ENCODE measurements at regions not wholly inside any gene's neighbourhood (a gene's known extent, or its start where the extent isn't known, plus 50 kb on each side); places are given as distances from the start of the nearest gene placed in this dataset.

DNA sequence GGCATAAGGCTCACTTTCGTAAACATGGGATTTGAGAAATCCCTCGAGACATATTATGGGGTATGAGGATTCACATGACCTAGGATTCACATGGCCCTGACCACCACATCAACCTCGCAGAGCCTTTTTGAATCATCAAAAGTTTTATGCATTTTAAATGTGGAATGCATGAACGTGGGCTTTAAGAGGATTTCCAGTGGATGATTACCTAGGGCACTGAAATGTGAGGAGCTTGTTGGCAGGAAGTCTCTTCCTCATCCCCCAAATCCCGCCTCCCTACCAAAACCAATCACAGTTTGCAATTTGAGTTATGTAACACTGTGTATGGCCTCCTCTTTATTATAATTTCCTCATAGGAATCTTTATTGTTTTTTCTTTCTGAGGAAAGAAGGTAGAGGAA is 659.6 kb upstream of the TBX3 start:
- DNase-seq: no peak

DNA sequence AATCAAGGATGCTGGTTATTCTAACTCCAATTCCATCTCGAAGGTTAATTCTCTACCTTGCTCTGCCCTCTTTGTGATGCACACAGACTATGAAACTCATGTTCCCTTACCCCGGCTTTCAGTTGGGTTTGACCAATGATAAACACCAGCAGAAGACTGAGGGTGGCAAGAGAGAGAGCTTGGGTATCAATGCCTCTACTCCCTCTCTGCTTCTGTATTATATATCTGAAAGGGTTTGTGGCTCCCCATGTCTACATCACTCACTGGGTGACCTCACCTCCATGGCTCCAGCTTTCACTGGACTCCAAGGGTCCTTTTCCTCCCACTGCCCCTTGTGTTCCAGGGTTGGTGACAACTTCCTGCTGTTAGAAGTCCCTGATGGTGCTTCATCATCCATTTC is 659.0 kb upstream of the TBX3 start:
- DNase-seq: no peak

DNA sequence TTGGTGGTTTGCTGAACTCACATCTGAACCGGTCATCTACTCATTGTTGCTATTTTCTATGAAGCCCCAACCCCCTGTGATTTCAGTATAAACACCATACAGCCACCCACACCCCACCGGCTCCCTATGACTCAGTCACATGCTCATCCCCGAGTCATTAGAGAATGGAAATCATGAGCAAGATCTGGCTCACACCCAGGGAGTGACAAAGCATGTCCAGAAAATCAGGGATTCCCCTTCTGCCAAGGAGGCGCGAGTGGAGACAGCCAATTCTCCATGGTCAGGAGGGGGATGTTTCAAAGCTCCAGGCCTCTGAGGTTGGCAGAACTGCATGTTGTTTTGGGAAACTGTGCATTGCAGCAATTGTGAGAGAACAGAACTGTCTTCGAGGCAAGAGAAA is 657.5 kb upstream of the TBX3 start:
- peak; percentile 62 for DNase-seq

DNA sequence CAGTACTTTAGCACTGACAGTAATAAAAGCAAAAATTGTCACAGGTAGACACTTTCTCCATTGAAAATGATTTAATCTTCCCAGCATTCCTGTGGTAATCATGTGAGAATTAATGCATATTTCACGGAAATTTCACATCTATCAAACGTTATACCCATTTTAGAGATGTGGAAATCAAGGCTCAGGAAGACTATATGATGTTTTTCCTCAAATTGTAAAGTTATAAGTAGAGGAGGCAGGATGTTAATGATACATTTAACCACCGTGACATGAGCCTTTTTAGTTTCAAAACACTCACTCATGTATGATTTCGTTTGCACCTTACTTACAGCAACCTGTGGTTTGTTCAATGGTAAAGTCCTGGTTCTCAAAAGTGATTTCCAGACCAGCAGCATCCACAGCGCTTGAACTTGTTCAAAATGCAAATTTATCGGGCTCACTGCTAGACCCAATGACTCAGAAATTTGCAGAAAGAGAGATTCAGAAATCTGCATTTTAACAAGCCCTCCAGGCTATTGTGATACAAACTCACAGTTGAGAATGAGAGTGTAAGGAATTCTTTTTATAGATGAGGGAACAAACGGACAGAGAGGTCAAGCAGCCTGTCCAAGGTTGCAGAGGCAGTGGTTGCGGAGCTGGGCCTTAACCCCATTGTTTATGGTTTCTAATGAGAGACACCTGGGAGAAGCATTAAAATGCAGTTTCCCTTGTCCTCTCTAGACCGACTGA is 654.8 kb upstream of the TBX3 start:
- DNase-seq: no peak

DNA sequence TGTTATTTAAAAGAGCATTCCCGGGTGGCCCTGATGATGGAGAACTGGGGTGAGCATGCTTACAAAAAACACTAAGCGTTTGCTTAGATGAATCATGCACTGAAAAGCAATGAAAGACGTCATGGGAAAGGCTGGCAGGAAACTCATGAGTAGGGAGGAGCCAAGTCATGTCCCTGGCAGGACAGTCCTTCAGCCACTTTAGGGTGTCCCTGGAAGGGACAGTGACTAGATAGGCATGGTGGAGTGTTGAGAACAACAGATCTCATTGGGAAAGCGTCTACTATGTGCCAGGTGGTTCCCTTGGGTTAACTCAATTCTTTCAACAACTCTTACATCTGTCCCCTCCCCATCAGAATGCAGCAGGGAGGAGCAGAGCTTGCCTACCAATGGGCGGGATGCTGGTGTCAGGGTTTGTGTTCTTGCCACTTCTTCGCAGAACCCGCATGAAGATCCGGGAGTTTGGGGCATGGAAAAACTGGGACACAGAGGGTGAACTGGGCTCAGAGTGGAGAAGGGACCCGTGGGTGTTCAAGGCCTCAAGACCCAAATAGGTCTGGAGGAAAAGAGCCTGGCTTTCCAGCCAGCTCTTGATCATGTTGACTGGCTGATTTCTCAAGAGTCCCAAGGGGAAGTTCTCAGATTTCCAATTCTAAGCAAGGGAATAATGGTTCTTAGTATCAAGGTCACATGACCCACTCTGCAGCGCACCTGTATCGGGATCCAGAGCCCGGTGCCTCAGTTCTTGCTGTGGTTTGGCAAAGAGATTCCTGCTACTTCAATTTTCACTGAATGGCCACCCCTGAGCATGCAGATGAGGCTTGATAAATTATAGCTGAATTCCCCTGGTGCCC is 653.9 kb upstream of the TBX3 start:
- DNase-seq: peak; percentile 10

DNA sequence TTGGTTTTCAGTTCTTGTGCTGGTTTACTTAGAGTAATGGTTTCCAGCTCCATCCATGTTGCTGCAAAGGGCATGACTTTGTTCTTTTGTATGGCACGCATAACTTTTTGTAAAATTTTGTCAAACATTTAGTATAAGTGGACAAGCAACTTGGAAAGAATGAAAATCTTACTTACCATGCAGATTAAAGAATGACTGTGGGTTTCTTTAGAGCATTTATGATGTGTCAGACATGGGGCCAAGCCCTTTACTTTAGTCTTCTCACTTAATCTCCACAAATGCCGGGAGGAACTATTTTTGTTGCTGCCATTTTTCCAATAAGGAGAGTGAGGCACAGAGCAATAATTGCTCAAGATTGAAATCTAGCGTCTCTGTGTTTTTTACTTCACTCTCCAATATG is 652.5 kb upstream of the TBX3 start:
- no peak for DNase-seq

DNA sequence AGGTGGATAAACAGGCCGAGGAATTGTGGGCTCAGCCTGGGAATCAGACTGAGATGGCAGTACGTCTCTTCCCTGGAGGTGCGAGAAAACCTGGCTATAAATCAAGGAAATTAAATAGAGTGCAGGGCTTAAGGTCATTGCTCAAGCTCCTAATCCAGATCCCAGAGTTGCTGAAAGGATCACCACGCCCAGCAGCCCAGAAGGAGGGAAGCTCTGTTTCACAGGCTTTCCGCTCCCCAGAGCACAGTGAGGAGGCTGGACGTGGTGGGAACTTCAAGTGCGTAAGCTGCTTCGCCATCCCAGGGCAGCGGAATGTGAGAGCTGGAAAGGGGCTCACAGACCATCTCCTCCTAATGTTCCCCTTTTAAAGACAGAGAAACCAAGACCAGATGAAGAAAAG is 651.6 kb upstream of the TBX3 start:
- no peak for DNase-seq

DNA sequence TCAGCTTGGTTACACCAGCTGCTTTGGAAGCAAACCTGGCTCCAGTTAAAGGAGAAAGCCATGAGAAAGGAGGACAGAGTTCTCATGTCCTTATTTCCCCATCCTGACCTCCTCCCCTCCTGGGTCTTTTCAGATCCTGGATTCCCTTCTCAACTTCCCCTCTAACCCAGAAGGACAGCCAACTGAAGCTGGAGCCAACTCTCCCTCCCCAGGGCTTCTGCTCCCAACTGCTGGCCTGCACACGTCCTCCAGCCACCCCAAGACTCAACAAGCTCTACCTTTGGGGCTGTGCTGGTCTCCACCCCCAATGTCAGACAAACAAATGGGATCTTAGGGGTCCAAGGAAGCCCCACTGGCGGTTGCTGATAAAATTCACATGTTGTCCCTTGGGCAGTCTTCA is 651.1 kb upstream of the TBX3 start:
- DNase-seq: no peak

DNA sequence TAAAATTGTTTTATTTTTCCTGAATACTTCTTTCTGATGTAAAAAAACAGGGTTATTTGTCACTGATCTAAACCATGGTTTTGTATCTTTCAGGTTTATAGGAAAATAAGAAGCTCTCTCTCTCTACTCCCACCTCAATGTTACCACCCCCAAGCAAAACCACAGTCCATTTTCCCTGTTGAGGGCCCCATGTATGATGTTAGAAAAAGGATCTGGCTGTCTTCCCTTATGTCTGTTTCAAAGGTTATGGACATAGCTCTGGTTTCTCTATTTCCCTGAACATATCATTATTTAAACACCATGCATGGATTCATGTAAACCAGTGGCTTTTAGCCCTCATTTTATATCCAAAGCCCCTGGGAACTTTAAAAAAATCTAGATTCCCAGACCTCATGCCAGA is 649.0 kb upstream of the TBX3 start:
- DNase-seq: no peak

DNA sequence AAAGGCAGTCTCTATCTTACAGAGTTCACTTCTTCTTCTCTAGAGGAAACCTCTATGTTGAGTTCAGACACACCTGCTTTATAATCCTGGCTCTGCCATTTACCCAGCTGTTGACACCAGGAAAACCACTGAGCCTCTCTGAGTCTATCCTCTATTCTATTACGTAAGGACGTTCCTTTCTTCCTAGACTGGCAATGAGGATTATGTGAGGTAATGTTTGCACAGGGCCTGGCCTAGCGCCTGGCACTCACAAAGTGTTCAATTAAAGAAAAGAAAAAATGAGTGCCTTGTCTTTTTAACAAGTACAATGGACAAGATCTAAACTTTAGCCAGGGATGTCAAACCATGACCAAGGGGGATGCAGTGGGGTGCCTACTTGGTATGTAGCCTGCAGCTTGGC is 641.9 kb upstream of the TBX3 start:
- DNase-seq: no peak

DNA sequence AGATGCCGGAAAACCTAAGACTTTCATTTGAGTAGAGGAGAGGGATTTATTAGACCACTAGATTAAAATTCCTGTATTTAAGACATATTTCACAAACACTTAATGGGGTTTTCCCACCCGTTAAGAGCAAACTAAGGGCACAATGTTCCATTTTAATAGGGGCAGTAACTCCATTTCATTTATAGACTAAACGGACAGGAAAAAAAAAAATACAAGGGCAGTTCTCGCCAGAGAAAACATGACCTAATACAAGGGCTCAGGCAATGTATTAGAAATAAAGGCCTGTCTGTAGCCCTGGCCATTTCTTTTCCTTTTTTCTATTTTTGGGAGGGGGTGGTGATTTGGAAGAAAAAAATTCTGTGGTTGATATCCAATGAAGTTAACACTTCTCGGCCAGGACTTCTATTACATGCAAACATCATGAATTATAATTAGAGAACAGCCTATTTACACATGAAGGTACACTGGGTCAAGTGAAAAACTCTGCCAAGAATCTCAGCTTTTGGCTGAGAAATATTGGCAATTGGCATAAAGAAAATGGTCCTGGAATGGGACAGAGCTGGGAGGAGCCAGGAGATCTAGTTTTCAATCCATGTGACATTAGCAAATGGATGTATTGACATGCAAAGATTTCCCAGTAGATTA is 641.1 kb upstream of the TBX3 start:
- no peak for DNase-seq

DNA sequence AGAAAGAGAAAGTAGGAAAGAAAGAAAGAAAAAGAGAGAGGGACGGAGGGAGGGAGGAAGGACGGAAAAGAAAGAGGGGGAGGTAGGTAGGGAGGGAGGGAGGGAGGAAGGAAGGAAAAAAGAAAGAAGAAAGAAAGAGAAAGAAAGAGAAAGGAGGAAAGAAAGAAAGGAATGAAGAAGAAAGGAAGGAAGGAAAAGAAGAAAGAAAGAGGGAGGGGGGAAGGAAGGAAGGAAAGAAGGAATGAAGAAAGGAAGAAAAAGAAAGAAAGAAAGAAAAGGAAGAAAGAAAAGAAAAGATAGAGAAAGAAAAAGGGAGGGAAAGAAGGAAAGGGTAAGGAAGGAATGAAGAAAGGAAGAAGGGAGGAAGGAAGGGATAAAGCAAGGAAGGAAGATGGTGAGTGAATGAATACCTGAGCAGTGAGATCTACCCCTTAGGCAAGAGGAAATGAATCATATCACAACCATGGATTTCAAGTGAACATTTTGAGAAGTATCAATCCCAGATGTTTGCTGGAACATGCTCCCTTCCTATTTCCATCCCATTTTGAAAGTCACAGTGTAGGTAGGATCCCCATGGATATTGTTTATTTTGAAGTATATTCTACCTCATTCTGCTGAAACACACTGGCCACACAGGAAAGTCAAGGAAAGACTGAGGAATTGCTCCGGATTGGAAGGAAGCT is 639.4 kb upstream of the TBX3 start:
- DNase-seq: no peak

DNA sequence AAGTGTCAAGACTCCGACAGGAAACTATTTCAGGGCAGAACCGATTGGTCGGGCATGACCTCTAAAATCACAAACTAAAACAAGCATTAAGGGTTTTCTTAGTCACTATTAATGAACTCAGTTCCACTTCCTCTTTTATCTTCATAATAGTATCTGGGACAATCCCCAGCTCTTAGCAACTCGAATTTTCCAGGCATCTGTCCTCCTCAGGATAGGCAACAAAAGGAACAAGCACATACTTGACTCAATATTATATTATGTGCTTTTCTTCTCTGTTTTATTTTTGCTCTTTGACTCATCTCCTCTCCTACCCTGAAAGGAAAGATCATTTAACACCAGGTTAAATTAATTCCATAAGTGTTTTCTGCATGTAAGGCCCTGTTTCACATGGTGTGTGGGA is 638.3 kb upstream of the TBX3 start:
- DNase-seq: no peak

DNA sequence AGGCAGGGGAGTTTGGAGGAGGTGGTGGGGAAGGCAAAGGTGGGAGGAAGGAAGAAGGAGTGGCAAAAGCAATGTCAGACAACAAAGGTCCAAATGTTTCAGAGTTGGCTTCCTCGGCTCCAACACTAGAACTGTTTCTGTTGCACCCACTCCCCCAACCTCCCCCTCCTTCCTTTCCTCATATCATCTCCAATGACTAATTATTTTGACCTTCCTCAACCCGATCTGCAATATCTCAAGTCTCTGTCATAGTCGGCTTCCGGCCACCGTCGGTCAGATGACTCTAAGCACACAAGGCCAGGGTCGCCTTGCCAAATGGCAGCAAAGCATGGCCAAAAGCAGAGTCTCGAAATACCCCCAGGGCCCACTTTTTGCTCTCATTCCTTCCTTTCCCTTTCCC is 637.0 kb upstream of the TBX3 start:
- DNase-seq: no peak

DNA sequence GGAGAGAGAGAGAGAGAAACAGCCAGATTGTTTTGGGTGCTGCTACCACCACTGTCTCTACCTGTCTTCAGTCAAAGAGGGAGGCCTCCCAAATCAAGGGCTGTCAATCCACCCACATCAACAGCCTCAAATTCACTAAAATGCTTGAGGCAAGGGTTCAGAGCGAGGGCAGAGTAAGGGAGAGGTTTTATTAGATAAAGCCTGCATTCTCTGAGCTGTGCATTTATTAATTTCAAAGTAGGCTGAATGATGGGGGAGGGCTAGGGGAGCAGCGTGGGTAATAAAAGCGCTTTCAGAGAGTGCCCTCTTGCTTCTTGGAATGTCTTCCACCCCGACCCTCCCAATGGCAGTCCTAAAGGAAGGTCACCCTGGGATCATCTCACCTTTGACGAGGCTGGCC is 636.5 kb upstream of the TBX3 start:
- no peak for DNase-seq

DNA sequence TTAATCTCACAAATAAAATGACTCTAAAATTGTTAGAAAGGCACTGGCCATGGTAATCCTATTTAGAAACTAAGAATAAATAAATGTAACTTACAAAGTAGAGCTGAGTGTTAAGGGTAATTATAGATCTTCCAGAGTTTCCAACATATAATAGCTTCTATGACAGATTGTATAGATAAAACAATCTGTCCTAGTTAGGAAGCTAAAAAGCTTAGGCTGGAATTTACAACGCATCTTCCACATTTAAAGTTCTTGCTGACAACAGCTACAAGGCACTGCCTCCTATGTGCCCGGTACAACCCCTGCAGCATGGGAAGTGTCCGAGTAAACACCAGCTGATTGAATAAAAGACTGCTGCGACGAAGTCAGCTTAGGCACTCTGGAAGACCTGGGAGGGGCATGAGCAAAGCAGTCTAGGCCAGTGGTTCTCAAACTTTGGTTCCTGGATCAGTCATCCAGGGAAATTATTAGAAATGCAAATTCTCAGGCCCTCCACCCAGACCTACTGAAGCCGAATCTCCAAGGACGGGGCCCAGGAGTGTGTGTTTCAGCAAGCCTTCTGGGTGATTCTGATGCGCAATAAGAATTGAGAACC is 635.6 kb upstream of the TBX3 start:
- no peak for DNase-seq

DNA sequence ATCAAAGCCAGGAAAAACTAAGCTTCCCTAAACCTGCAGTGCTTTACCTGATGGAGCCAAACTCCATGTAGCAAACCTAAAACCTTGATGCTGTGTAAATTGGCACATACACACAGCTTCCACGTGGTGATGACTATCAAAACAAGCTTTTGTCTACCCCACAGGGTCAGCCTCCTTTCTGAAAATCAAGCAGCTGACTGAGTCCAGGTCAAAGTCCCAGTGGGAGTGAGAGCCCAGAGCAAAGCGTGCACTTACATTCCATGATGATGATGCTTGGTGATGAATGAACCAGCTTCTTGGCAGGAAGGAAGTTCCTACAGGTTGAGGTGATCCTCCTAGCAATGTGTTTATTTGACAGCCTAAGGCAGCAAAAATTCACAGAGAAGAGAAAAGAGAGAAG is 630.0 kb upstream of the TBX3 start:
- DNase-seq: no peak

DNA sequence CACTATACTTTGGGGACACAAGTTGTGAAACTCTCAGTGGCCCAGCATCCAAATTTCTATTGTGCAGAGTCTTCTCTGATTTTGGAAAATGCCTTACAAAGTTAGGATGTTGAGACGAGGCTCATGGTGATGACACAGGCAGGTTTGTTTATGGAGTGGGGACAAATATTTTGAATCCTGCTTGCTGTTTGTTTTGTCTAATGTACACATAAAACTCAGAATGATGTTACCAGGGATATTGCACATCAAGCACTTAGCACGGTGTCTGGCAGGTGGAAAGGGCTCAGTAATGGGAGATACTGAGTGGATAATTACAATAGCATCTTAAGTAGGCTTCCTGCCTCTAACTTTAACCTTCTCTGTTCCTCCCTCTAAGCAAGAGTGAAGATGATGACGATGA is 628.9 kb upstream of the TBX3 start:
- DNase-seq: no peak

DNA sequence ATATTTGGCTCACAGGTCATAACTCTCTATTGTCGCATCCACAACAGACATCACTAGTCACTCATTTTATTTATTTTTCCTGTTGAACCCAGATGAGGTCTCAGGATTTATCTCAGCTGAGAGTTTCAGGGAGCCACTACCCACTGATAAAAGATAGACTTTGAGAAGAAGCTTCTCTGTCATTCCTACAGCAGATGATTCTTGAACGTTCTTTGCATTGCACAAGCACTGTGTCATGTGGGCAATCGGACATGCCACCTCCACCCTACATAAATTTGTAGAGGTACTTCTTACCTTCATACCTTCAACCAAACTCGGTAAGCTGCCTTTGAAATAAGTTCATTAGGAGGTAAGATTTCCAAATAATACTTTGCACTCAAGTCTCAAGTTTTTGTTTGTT is 627.9 kb upstream of the TBX3 start:
- no peak for DNase-seq

DNA sequence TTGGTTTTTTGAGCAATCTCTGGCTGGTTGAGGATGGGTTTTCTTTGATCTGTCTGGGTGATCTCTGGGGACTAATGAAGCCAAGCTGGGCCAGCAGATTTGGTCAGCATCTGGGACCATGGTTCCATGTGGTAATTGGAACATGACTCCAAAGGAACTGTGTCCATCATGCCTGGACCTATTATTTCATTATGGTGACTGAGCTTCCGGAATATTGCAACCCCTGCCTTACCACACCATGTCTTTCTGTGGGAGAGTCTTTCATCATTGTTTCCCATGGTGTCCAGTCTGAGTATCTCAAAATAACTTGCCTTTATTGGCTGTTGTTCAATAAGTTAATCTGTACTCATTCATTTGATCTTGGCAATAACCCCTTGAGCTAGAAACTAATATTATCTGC is 624.9 kb upstream of the TBX3 start:
- DNase-seq: no peak

DNA sequence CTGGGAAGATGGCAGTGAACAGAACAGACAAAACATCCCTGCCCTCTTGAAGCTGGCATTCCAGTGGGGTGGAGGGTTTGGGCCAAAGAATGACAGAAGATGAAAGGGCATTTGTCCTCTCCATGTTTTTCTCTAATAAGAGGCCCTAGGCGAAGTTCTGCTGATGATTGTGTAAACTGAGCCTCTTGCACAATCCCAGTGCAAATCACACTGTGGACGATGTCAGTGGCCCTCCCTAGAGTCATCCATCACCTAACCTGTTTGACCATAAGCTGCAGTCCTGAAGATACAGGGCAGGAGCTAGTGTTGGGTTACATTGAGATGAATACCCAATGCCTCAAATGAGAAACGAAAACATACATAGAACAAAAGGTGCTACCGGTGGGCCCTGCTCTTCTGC is 622.4 kb upstream of the TBX3 start:
- DNase-seq: no peak

DNA sequence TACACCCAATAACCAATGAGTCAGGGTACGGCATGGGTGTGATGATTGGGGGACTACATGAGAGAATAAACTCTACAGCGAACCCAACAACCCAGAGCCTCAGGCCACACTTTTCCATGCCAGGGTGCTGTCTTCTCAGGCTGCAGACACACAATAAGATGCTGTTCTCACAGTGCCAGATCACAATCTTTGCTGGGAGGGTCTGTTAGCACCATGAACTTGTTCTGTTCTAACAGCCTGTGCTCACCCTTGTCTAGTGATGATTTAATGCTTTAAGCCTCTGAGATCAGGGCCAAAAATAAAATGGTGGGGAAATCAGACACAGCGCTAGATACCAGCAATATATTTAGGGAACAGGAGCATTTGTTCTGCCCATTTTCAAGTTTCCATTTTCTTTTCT is 621.9 kb upstream of the TBX3 start:
- no peak for DNase-seq

DNA sequence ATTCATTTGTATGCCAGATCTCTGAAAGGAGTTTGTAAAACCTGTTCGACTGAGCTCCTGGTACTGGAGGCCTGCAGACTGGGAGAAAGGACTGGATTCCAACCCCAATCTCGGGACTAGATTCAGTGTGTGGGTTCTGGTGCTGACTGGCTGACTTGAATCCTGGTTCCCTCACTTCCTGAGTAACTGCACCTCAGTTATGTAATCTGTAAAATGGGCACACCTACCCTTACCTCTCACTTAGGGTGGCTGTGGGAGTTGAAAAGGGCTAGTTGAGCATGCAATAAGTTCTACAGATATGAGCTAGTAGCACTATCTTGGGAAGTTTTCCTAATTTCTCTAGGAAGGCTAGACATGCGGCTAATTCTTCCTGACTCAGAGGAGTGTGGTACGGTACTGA is 621.3 kb upstream of the TBX3 start:
- no peak for DNase-seq
